Fibroblast of the aortic adventitia (primary cell): ENCODE measurements at regions not wholly inside any gene's neighbourhood (a gene's known extent, or its start where the extent isn't known, plus 50 kb on each side); places are given as distances from the start of the nearest gene placed in this dataset.

Experiments
- DNase-seq: peaks from one replicate; pipeline ENCODE4 v3.0.0-alpha.2; 2010; ENCODE audit warnings: low read depth
- H3K4me3 ChIP-seq: 2 replicates; pipeline ENCODE4 v1.5.1; 2011; ENCODE audit warnings: low read depth, mild to moderate bottlenecking, control low read depth, low read length, moderate library complexity
- TF ChIP-seq, protein P1 (sequence below): IDR thresholded peaks from 2 replicates; pipeline ENCODE4 v1.5.1; 2011; ENCODE audit warnings: mild to moderate bottlenecking, low read length, control low read depth, inconsistent platforms; ENCODE audit not compliant: insufficient read depth

DNA sequence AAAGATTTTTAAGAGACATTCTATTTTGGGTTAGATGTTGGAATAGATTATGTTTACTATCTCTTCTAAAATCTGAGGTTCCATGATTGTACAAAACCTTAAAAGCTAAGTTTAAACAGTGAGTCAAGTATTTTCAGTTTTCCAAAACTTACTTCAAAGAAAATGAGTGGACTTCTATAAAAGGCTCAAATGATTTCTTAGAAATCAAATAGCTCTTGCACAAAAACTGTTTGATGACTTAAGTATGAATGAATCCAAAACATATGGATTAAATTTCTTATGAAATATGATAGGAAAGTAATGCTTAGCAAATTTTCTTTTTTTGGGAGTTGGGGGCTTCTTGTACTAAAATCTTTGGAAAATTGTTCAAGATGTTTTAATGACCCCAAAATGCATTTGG, 837.3 kb upstream of the SLC35B3 start:
- DNase-seq = no peak
- TF ChIP-seq, protein P1, sequence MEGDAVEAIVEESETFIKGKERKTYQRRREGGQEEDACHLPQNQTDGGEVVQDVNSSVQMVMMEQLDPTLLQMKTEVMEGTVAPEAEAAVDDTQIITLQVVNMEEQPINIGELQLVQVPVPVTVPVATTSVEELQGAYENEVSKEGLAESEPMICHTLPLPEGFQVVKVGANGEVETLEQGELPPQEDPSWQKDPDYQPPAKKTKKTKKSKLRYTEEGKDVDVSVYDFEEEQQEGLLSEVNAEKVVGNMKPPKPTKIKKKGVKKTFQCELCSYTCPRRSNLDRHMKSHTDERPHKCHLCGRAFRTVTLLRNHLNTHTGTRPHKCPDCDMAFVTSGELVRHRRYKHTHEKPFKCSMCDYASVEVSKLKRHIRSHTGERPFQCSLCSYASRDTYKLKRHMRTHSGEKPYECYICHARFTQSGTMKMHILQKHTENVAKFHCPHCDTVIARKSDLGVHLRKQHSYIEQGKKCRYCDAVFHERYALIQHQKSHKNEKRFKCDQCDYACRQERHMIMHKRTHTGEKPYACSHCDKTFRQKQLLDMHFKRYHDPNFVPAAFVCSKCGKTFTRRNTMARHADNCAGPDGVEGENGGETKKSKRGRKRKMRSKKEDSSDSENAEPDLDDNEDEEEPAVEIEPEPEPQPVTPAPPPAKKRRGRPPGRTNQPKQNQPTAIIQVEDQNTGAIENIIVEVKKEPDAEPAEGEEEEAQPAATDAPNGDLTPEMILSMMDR = no peak
- no peak overlapping the region for H3K4me3 ChIP-seq

DNA sequence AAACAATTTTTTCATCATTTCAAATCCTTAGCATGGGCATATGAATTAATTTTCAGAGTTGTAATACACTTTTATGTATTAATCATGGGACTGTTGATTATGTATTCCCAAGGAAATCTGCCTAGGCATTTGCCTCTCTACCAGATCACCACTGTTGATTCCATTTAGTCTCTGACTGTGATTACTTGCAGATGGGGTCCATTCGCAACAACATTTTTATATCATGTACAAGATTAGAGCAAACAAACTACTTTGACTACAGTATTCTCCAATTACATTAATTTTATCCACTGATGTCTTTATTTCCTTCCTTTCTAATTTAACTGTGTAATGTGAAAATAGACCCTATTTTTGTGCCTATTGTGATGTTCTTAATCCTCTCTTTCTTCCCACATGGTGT, 831.4 kb upstream of the SLC35B3 start:
- DNase-seq = no peak
- TF ChIP-seq, protein P1 = no peak
- H3K4me3 ChIP-seq = no peak overlapping the region

DNA sequence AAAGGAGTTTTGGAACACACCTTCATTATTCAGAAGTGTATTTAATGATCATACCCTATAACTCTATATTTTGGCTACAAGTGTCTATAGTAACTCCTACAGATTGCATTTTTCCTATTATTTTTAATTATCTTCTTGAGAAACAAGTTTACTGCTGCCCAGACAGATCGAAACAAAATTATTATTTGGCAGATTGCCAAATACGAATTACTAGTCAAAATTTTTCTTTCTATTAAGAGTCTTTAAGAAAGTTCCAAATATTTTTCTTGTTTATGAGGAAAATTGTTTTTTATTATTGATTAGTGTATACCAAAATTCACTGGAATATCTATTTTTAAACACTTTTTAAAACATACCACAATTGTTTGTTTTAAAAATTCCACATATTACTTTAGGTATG, 821.9 kb upstream of the SLC35B3 start:
- DNase-seq = no peak
- no peak overlapping the region for H3K4me3 ChIP-seq
- TF ChIP-seq, protein P1 = no peak

DNA sequence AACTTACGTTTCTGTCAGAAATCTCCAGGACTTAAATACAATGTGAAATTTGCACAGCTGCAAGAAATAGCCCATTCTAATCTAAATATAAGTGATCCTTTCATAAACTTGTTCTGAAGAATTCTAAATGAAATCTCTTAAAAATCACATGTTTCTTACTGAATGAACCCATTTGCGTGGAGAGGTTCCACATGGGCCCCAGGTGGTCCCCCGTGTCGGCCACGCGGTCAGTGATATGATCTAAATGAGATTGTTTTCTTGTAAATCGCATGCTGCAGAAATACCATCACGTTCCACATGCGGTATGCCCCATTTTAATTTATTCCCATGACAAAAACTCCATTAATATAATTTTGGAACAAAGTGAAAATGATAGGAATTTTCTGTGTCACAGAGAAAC, 818.9 kb upstream of the SLC35B3 start:
- TF ChIP-seq, protein P1 = no peak
- no peak overlapping the region for H3K4me3 ChIP-seq
- no peak for DNase-seq

DNA sequence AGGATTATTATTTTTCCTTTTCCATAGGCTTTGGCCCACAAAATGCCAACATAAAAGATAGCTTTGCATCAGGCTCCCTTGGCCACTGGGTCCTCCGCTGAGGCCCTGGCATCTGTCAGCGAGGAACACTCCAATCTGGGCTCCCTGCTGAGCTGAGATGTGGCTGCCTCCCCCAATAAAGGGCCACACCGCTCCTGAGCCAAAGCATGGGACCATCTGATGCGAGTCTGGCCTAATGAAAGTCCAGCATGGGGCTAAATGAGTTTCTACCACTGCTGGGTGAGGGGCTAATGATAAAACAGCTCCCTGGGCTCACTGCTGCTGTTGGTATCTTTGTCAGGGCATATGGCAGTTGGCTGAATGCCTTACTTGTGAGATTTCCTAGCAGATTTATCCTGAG, 817.5 kb upstream of the SLC35B3 start:
- DNase-seq = no peak
- TF ChIP-seq, protein P1 = no peak
- no peak overlapping the region for H3K4me3 ChIP-seq

DNA sequence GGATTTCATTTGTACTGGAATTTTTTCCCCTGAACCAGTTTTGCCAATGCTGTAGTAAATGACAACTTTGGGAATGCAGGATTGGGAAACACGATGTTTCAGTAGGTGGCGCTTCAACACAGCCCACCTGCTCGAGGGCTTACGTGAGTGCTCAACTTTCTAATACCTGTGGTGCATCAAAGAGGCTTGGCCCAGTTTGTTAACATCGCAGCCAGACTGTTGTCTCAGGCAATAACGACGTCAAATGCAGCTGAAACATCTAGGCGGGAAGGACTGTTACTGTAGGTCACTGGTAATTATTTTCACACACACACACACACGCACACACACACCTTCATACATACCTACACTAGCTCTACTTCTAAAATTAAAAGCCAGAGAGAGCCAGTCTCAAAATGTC, 815.5 kb upstream of the SLC35B3 start:
- TF ChIP-seq, protein P1 = peak; percentile 61
- H3K4me3 ChIP-seq = no peak overlapping the region
- DNase-seq = peak; percentile 62

DNA sequence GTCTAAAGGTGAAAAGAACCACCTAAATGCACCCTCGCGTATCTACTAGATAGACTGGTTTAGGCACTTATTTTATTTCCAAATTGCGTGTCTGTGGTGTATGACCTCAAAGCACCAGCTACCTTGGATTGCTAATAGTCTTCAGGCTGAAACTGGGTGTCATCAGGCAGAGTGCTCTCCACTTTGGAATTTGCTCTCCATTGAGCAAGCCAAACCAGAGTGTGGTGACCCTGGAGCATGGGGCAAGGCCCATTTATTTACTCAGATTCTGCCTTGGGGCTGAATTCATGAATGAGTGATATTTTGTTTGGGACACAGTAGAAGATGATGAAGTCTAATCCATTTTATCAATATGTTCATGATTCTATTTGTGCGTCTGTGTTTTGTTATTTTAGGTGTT, 812.8 kb upstream of the SLC35B3 start:
- TF ChIP-seq, protein P1 = no peak
- DNase-seq = no peak

More for the DNA sequence above, 812.8 kb upstream of the SLC35B3 start:
- no peak overlapping the region for H3K4me3 ChIP-seq
